ENCODE measurements at regions not wholly inside any gene's neighbourhood (a gene's known extent, or its start where the extent isn't known, plus 50 kb on each side); places are given as distances from the start of the nearest gene placed in this dataset.
"Not testable (repeated sequence)": the region's sequence is repeated elsewhere in the genome, so short reads cannot be mapped to it uniquely, and the experiment has no call there.

DNA sequence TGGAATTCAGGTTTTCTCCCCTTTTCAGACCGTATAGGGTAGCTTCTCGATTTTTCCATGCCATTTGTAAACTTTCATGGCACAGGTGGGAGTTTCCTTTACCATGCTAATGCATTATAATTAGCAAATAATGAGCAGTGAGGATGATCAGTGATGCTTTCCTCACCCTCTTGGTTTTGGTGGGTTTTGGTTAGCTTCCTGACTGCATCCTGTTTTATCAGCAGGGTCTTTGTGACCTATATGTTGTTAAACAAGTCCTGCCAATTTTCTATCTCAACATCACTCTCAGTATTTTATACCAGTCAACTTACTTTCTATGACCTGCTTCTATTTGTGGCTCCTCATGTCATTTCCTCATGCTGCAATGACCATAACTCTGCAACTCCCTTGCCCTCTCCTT, 1345.1 kb downstream of the NCAM2 start:
- Mint-ChIP-seq H3K4me1 (no peaks in the 10 kb centered on the region), H3K27ac (no peak overlapping the region), H3K36me3 (ENCODE audit: low read depth) (no peaks in the 10 kb centered on the region), H3K9me3 (peaks cover 10% of the 10 kb centered on the region), H3K27me3 (no peaks in the 10 kb centered on the region), H3K4me3 (no peak overlapping the region)
- no peak for ATAC-seq (replicated peaks)

DNA sequence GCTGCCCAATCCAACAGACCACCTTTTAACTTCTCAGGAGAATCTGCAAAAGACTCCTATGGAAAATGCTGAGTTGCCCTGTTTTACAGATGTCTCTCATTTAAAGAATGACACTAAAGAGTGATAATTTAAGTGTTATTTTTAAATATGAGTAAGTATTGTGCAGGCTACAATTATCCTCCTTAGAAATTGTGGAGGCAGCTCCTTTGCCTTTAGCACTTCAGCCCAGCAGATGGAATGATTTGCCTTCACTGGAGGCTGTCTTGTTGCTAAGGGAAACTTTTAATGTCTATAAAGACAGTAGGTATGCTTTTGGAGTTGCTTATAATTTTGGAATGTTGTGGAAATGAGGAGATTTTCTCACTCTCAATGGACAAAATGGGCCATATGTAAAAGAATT, 1345.5 kb downstream of the NCAM2 start:
- no peaks in the 10 kb centered on the region for H3K36me3 Mint-ChIP-seq (ENCODE audit: low read depth)
- H3K9me3 Mint-ChIP-seq = peaks cover 10% of the 10 kb centered on the region
- no peaks in the 10 kb centered on the region for H3K4me1 Mint-ChIP-seq
- H3K4me3 Mint-ChIP-seq = no peak overlapping the region
- no peak overlapping the region for H3K27ac Mint-ChIP-seq
- H3K27me3 Mint-ChIP-seq = no peaks in the 10 kb centered on the region
- ATAC-seq (replicated peaks) = no peak

DNA sequence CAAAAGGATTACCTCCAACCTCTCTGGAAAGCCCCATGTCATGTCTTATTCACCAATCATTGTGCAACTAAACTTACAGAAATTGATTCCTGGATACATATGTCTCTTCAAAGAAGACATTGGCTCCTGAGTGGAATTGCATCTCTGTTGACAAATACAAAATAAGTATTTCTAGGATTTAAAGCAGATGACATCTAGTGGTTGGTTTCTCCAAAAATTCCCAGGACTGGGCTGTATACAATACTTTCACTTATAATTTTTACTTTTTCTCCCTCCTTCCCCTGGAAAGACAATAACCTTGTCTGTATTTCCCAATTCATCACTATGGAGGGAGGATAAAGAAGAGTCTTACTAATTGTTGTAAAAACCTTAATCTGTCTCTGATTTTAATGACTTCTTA, 1347.4 kb downstream of the NCAM2 start:
- H3K4me1 Mint-ChIP-seq = no peaks in the 10 kb centered on the region
- H3K36me3 Mint-ChIP-seq (ENCODE audit: low read depth) = no peaks in the 10 kb centered on the region
- peaks cover 8% of the 10 kb centered on the region for H3K9me3 Mint-ChIP-seq
- no peak overlapping the region for H3K4me3 Mint-ChIP-seq
- no peaks in the 10 kb centered on the region for H3K27me3 Mint-ChIP-seq
- ATAC-seq (replicated peaks) = no peak
- H3K27ac Mint-ChIP-seq = no peak overlapping the region

DNA sequence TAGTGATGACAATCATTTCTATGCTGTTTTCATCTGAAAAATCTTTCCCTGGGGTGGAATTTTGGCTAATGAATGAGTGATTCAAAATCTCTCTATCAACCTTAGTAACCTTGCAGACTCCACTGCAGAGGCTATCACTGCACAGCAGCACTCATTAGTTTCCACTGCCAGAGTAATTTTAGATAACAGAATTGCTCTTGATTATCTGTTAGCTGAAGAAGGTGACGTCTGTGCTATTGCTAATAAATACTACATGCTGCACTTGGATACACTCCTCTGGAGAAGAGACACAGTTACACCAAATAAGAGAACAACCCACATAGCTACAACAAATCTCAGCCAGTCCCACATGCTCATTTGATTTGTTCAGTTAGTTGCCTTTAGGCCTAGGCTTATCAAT, 1348.4 kb downstream of the NCAM2 start:
- no peaks in the 10 kb centered on the region for H3K4me1 Mint-ChIP-seq
- H3K4me3 Mint-ChIP-seq = no peak overlapping the region
- no peaks in the 10 kb centered on the region for H3K36me3 Mint-ChIP-seq (ENCODE audit: low read depth)
- H3K9me3 Mint-ChIP-seq = peaks cover 7% of the 10 kb centered on the region
- no peaks in the 10 kb centered on the region for H3K27me3 Mint-ChIP-seq
- no peak for ATAC-seq (replicated peaks)
- H3K27ac Mint-ChIP-seq = no peak overlapping the region

DNA sequence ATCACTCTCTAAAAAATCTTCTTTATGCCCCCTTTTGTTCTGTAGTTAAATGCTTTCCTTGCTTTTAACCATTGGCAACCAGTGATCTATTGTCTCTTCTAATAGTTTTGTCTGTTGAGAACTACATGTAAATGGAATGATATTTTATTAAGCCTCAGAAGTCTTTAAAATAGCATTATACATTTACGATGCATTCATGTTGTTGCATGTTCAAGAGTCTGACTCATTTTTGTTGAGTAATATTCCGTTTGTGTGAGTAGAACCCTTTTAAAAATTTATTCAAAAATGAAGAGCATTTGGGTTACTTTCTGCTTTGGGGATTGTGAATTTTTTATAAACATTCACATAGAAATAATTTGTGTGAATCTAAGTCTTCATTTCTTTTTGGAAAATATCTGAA, 1352.9 kb downstream of the NCAM2 start:
- Mint-ChIP-seq H3K27me3 (no peaks in the 10 kb centered on the region), H3K27ac (no peak overlapping the region), H3K36me3 (ENCODE audit: low read depth) (no peaks in the 10 kb centered on the region)

DNA sequence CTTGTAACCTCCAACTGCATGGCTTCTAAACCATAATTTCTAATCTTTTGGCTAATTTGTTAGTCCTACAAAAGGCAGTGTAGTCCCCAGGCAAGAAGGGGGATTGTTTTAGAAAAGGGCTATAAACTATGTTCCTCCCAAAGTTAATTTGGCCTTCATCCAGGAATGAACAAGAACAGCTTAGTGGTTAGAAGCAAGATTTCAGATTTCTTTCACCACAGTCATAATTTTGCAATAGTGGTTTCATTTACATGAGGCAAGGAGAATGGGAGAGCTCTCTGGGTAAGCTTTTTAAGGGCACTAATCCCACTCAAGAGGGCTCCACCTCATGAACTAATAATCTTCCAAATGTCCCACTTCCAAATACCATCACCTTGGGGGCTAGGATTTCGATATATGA, 1353.9 kb downstream of the NCAM2 start:
- H3K9me3 Mint-ChIP-seq = peaks cover 4% of the 10 kb centered on the region
- no peak for ATAC-seq (replicated peaks)
- no peak overlapping the region for H3K4me3 Mint-ChIP-seq
- no peaks in the 10 kb centered on the region for H3K27me3 Mint-ChIP-seq
- no peak overlapping the region for H3K27ac Mint-ChIP-seq
- H3K4me1 Mint-ChIP-seq = no peaks in the 10 kb centered on the region
- H3K36me3 Mint-ChIP-seq (ENCODE audit: low read depth) = no peaks in the 10 kb centered on the region

More for the DNA sequence above, 1352.9 kb downstream of the NCAM2 start:
- no peak for ATAC-seq (replicated peaks)
- Mint-ChIP-seq H3K4me3 (no peak overlapping the region), H3K9me3 (peaks cover 4% of the 10 kb centered on the region), H3K4me1 (no peaks in the 10 kb centered on the region)

DNA sequence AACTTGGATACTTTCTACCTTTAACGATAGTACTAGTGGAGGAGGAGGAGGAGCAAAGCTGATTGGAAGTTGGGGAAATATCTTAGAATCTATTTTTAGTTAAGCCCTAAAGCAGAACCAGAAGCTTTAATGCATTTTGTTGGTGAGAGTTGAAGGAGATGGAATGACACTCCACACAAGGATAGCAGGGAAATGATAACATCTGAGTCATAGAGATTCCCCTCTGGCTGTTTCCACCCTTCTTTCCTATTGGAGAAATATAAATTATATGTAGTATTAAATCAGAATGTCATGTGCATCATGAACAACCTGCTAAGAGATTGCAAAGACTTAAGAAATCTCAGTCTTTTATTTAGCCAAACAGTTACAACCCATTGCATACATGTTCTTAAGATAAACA, 1357.7 kb downstream of the NCAM2 start:
- Mint-ChIP-seq H3K27ac (no peak overlapping the region), H3K9me3 (peaks cover 3% of the 10 kb centered on the region), H3K4me1 (no peaks in the 10 kb centered on the region), H3K27me3 (no peaks in the 10 kb centered on the region), H3K36me3 (ENCODE audit: low read depth) (no peaks in the 10 kb centered on the region), H3K4me3 (no peak overlapping the region)
- ATAC-seq (replicated peaks) = no peak

DNA sequence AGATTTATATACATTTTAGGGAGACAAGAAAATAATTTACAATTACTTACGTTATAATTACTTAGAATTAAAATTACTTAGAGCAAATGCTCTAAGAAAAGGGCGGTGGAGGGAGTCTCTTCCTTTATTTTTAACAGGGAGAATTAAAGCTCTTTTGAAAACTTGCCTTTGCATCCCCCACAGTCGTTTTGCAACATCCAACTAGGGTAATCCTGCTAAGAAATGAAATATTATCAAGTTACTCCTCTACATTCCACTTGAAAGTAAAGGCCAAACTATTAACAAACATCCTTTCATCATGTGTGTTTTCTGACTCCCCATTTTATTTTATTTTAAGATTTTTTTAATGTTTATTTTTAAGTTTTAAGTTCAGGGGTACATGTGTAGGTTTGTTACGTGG, 1358.5 kb downstream of the NCAM2 start:
- no peak overlapping the region for H3K4me3 Mint-ChIP-seq
- H3K27me3 Mint-ChIP-seq = no peaks in the 10 kb centered on the region
- H3K9me3 Mint-ChIP-seq = peaks cover 3% of the 10 kb centered on the region
- H3K27ac Mint-ChIP-seq = no peak overlapping the region
- H3K4me1 Mint-ChIP-seq = no peaks in the 10 kb centered on the region
- no peaks in the 10 kb centered on the region for H3K36me3 Mint-ChIP-seq (ENCODE audit: low read depth)
- no peak for ATAC-seq (replicated peaks)

DNA sequence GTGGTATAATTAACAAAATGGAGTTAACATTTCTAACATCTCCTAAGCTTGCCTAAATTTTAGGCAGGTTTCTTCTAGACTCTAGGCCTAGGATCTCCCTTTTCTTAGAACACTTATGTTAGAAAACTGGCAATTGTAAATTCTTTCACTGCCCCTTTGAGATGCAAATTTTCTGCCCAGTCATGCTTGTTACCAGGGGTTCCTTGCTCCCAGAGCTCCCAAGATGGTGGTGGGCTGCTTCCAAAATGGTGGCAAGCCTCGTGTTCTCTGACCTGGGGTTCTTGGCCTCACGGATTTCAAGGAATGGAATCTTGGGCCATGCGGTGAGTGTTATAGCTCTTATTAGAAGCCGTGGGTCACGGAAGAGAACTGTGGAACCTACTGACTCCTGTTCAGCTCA, 1361.4 kb downstream of the NCAM2 start:
- not testable (repeated sequence) for H3K36me3 Mint-ChIP-seq (ENCODE audit: low read depth); H3K27me3 Mint-ChIP-seq; H3K27ac Mint-ChIP-seq; H3K4me3 Mint-ChIP-seq; H3K4me1 Mint-ChIP-seq; H3K9me3 Mint-ChIP-seq; ATAC-seq (replicated peaks)

DNA sequence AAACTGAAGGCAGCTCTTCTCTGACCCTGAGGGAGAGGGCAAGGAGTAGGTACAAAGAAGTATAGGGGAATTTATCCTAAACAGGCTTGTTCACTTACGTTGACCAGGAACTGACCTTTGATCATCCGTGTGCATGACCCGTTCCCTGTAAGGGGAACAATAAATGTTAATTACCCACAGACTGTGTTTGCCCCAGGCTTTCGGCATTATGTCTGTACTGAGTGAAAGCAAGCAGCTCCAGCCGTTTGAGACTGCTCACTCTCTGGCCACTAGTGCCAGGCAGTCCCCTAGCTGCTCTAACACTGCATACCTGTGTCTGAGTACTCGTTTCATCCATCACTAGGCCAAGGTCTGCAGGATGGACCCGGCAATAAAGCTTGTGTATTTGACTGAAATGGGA, 1365.3 kb downstream of the NCAM2 start:
- ATAC-seq (replicated peaks) = no peak
- no peak overlapping the region for H3K4me3 Mint-ChIP-seq
- H3K4me1 Mint-ChIP-seq = no peaks in the 10 kb centered on the region
- peaks cover 3% of the 10 kb centered on the region for H3K9me3 Mint-ChIP-seq
- no peaks in the 10 kb centered on the region for H3K36me3 Mint-ChIP-seq (ENCODE audit: low read depth)
- no peak overlapping the region for H3K27ac Mint-ChIP-seq
- no peaks in the 10 kb centered on the region for H3K27me3 Mint-ChIP-seq

DNA sequence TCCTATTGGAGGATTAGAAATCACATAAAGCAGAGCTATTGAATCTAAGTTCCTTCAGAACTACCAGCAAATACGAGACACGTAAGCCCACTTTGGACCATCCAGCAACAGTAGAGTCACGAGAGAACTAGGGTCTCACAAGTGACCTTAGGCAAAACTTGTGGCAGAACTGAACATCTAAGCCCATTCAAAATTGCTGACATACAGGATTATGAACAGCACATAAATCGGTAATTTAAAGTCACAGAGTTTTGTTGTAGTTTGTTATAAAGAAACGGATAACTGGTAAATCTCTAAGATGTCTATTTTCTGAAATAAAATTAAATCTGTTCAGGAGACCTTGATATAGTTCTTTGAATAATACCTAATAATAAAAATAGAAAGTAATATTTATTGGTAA, 1366.0 kb downstream of the NCAM2 start:
- no peaks in the 10 kb centered on the region for H3K36me3 Mint-ChIP-seq (ENCODE audit: low read depth)
- ATAC-seq (replicated peaks) = no peak
- H3K27ac Mint-ChIP-seq = no peak overlapping the region

DNA sequence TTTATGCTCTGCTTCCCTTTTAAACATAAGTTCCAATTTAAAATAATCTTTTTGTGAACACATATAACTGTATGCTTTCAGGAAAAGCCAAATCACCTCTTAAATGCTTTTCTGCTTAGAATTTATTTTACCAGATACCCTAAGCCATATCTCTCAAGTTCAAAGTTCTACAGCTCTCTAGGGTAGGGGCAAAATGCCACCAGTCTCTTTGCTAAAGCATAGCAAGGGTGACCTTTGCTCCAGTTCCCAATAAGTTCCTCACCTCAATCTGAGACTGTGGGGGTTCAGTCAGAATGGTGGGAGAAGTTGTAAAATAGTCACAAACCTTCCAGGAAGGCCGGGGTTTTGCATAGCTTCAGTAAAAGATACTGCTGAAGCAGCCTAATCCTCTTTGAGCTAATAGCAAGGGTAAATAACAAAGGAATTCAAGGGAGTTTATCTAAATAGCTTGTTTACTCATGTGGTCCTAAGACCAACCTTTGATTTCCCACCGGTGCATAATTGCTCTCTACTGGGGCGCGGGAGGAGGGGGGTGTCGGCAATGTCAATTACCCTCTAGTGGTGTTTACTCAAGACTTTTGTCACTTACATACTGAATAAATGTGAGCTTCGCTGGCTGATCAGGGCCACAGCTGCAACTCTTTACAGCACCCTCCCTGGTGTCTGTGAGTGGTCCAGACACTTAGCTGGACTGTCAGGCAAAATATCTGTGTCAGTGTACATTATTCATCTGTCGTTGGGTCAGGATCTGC, 1376.2 kb downstream of the NCAM2 start:
- no peak for ATAC-seq (replicated peaks)
- Mint-ChIP-seq H3K27ac (no peak overlapping the region), H3K4me3 (no peak overlapping the region), H3K4me1 (no peaks in the 10 kb centered on the region), H3K36me3 (ENCODE audit: low read depth) (no peaks in the 10 kb centered on the region), H3K27me3 (peaks cover 5% of the 10 kb centered on the region), H3K9me3 (peaks cover 9% of the 10 kb centered on the region)

More for the DNA sequence above, 1366.0 kb downstream of the NCAM2 start:
- no peak overlapping the region for H3K4me3 Mint-ChIP-seq
- H3K4me1 Mint-ChIP-seq = no peaks in the 10 kb centered on the region
- peaks cover 3% of the 10 kb centered on the region for H3K9me3 Mint-ChIP-seq
- no peaks in the 10 kb centered on the region for H3K27me3 Mint-ChIP-seq

DNA sequence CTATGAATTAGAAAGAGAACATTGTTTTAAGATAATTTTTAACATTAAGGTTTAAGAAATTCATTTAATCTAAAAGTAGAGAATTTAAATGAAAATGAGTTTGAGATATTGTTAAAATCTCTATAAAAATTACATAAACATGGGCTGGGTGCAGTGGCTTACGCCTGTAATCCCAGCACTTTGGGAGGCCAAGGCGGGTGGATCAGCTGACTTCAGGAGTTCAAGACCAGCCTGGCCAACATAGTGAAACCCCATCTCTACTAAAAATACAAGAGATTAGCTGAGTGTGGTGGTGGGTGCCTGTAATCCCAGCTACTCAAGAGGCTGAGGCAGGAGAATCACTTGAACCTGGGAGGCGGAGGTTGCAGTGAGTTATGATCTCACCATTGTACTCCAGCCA, 1379.6 kb downstream of the NCAM2 start:
- H3K27me3 Mint-ChIP-seq; H3K36me3 Mint-ChIP-seq (ENCODE audit: low read depth); H3K4me1 Mint-ChIP-seq; H3K9me3 Mint-ChIP-seq; ATAC-seq (replicated peaks); H3K4me3 Mint-ChIP-seq; H3K27ac Mint-ChIP-seq: not testable (repeated sequence)

DNA sequence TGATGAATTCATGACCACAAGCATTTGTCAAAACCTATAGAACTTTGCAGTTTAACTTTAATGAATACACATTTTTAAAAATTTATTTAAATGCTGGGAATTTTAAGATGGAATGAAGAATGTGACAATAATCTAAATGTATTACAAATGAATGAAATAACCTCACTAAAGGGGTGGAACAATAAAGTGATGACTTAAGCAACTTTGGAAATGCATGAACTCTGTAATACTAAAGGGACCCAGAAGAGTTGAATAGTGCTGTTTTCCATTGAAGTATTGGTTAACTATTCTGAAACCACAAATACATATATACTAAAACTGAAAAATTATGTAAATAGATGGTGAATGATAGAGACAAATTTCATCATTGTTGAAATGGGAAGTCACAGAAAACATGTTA, 1395.1 kb downstream of the NCAM2 start:
- Mint-ChIP-seq H3K9me3 (peaks cover 11% of the 10 kb centered on the region), H3K27ac (no peak overlapping the region)
- no peak for ATAC-seq (replicated peaks)

DNA sequence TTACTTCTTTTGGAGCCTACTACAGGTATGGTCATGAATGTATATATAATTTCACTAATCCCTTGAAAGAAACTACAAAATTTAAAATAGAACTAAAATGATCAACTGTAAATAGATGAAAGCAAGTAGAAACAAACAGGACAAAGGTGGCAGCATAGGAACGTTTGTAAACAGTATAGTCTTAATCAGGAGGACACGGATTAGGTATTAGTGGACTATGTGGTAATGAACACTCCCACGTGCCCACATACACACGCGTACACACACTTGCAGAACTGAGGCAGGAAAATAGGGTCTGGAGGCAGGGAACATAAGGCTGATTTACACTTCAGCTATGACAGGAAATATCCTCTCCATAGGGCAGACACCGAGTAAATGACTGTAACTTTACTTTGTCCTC, 1397.8 kb downstream of the NCAM2 start:
- no peak for ATAC-seq (replicated peaks)
- Mint-ChIP-seq H3K4me1 (no peaks in the 10 kb centered on the region), H3K36me3 (ENCODE audit: low read depth) (no peaks in the 10 kb centered on the region), H3K4me3 (no peak overlapping the region), H3K9me3 (peaks cover 11% of the 10 kb centered on the region), H3K27ac (no peak overlapping the region), H3K27me3 (no peaks in the 10 kb centered on the region)

More for the DNA sequence above, 1395.1 kb downstream of the NCAM2 start:
- H3K4me1 Mint-ChIP-seq = no peaks in the 10 kb centered on the region
- no peaks in the 10 kb centered on the region for H3K27me3 Mint-ChIP-seq
- H3K36me3 Mint-ChIP-seq (ENCODE audit: low read depth) = no peaks in the 10 kb centered on the region
- H3K4me3 Mint-ChIP-seq = no peak overlapping the region

All from activated T-helper 17 cell treated with anti-CD3 and anti-CD28 coated beads, Interleukin-2, amount 50 U/mL, for 72 hours (primary cell).